IPS-15b (cell line): ENCODE measurements at regions not wholly inside any gene's neighbourhood (a gene's known extent, or its start where the extent isn't known, plus 50 kb on each side); places are given as distances from the start of the nearest gene placed in this dataset.

Experiments used
- H3K27me3 ChIP-seq: one replicate; pipeline ENCODE4 v1.6.1; 2013; ENCODE audit warnings: low read length; ENCODE audit not compliant: control insufficient read depth, insufficient read depth
- H3K36me3 ChIP-seq: one replicate; pipeline ENCODE4 v1.6.1; 2013; ENCODE audit warnings: low read length; ENCODE audit not compliant: control insufficient read depth, insufficient read depth
- H3K4me1 ChIP-seq: one replicate; pipeline ENCODE4 v1.6.1; 2013; ENCODE audit warnings: mild to moderate bottlenecking, low read length; ENCODE audit not compliant: control insufficient read depth, insufficient read depth
- H3K4me3 ChIP-seq: one replicate; pipeline ENCODE4 v1.5.1; 2013; ENCODE audit warnings: low read depth, low read length
- H3K9ac ChIP-seq: one replicate; pipeline ENCODE4 v1.6.1; 2013; ENCODE audit warnings: low read depth, mild to moderate bottlenecking, low read length
- H3K9me3 ChIP-seq: one replicate; pipeline ENCODE4 v1.6.1; 2013; ENCODE audit warnings: mild to moderate bottlenecking, low read length; ENCODE audit not compliant: control insufficient read depth, insufficient read depth

- Histone ChIP-seq H3K4me1 (no peaks in the 10 kb centered on the region), H3K36me3 (no peaks in the 10 kb centered on the region), H3K27me3 (no peaks in the 10 kb centered on the region), H3K9ac (no peak overlapping the region), H3K9me3 (no peaks in the 10 kb centered on the region), H3K4me3 (no peak overlapping the region)
Observed at GRCh38 chr6:1136827-1137226, 175.1 kb upstream of the FOXQ1 start.

GRCh38 chr6:1136415-1136774 is 175.5 kb upstream of the FOXQ1 start:
- Histone ChIP-seq H3K4me3 (no peak overlapping the region), H3K36me3 (no peaks in the 10 kb centered on the region), H3K4me1 (no peaks in the 10 kb centered on the region), H3K9ac (no peak overlapping the region), H3K27me3 (no peaks in the 10 kb centered on the region), H3K9me3 (no peaks in the 10 kb centered on the region)

GRCh38 chr6:1135726-1136414 is 176.0 kb upstream of the FOXQ1 start:
- Histone ChIP-seq H3K36me3 (no peaks in the 10 kb centered on the region), H3K4me1 (no peaks in the 10 kb centered on the region), H3K9me3 (no peaks in the 10 kb centered on the region), H3K27me3 (no peaks in the 10 kb centered on the region), H3K9ac (no peak overlapping the region), H3K4me3 (no peak overlapping the region)

GRCh38 chr6:1131285-1132079 is 180.4 kb upstream of the FOXQ1 start:
- H3K36me3 ChIP-seq, result no peaks in the 10 kb centered on the region
- H3K27me3 ChIP-seq, result no peaks in the 10 kb centered on the region
- H3K4me3 ChIP-seq, result no peak overlapping the region
- no peaks in the 10 kb centered on the region for H3K4me1 ChIP-seq
- no peak overlapping the region for H3K9ac ChIP-seq
- no peaks in the 10 kb centered on the region for H3K9me3 ChIP-seq

- H3K4me3 ChIP-seq, result no peak overlapping the region
- H3K27me3 ChIP-seq, result no peaks in the 10 kb centered on the region
- H3K9ac ChIP-seq, result no peak overlapping the region
- no peaks in the 10 kb centered on the region for H3K36me3 ChIP-seq
- H3K9me3 ChIP-seq, result no peaks in the 10 kb centered on the region
- no peaks in the 10 kb centered on the region for H3K4me1 ChIP-seq
Observed at GRCh38 chr6:1130709-1131108, 181.2 kb upstream of the FOXQ1 start.

GRCh38 chr6:1129131-1129530 is 182.8 kb upstream of the FOXQ1 start:
- Histone ChIP-seq H3K9ac (no peak overlapping the region), H3K4me1 (no peaks in the 10 kb centered on the region), H3K27me3 (no peaks in the 10 kb centered on the region), H3K36me3 (no peaks in the 10 kb centered on the region), H3K4me3 (no peak overlapping the region), H3K9me3 (no peaks in the 10 kb centered on the region)

GRCh38 chr6:1127597-1128288 is 184.2 kb upstream of the FOXQ1 start:
- Histone ChIP-seq H3K27me3 (no peaks in the 10 kb centered on the region), H3K9me3 (no peaks in the 10 kb centered on the region), H3K9ac (no peak overlapping the region), H3K4me3 (no peak overlapping the region), H3K36me3 (no peaks in the 10 kb centered on the region), H3K4me1 (no peaks in the 10 kb centered on the region)

GRCh38 chr6:1127129-1127528 is 184.8 kb upstream of the FOXQ1 start:
- no peak overlapping the region for H3K9ac ChIP-seq
- no peak overlapping the region for H3K4me3 ChIP-seq
- no peaks in the 10 kb centered on the region for H3K27me3 ChIP-seq
- no peaks in the 10 kb centered on the region for H3K4me1 ChIP-seq
- H3K36me3 ChIP-seq, result no peaks in the 10 kb centered on the region
- no peaks in the 10 kb centered on the region for H3K9me3 ChIP-seq

GRCh38 chr6:1126036-1126435 is 185.9 kb upstream of the FOXQ1 start:
- H3K4me1 ChIP-seq, result no peaks in the 10 kb centered on the region
- no peaks in the 10 kb centered on the region for H3K27me3 ChIP-seq
- H3K4me3 ChIP-seq, result no peak overlapping the region
- no peaks in the 10 kb centered on the region for H3K36me3 ChIP-seq
- H3K9ac ChIP-seq, result no peak overlapping the region
- no peaks in the 10 kb centered on the region for H3K9me3 ChIP-seq

GRCh38 chr6:1125297-1125696 is 186.6 kb upstream of the FOXQ1 start:
- no peak overlapping the region for H3K9ac ChIP-seq
- no peaks in the 10 kb centered on the region for H3K36me3 ChIP-seq
- H3K4me1 ChIP-seq, result no peaks in the 10 kb centered on the region
- no peak overlapping the region for H3K4me3 ChIP-seq
- no peaks in the 10 kb centered on the region for H3K9me3 ChIP-seq
- no peaks in the 10 kb centered on the region for H3K27me3 ChIP-seq

- Histone ChIP-seq H3K36me3 (no peaks in the 10 kb centered on the region), H3K4me1 (no peaks in the 10 kb centered on the region), H3K27me3 (no peaks in the 10 kb centered on the region), H3K9ac (no peak overlapping the region), H3K4me3 (no peak overlapping the region), H3K9me3 (no peaks in the 10 kb centered on the region)
Observed at GRCh38 chr6:1124885-1125284, 187.0 kb upstream of the FOXQ1 start.
